ENCODE measurements at regions not wholly inside any gene's neighbourhood (a gene's known extent, or its start where the extent isn't known, plus 50 kb on each side); places are given as distances from the start of the nearest gene placed in this dataset.

GRCh38 chr16:52271088-52271750, 275.7 kb downstream of the TOX3 start:
- no peak for DNase-seq (ENCODE audit: low read depth)
- H3K4me3 ChIP-seq (ENCODE audit: control insufficient read depth, low read depth, low read length), result no peak overlapping the region
- no peak for TF ChIP-seq CTCF (conservative IDR thresholded peaks at IDR 0.05; ENCODE audit: control insufficient read depth, insufficient read depth, low read depth, low read length)

GRCh38 chr16:52265446-52265861, 281.5 kb downstream of the TOX3 start:
- no peak overlapping the region for H3K4me3 ChIP-seq (ENCODE audit: control insufficient read depth, low read depth, low read length)
- DNase-seq (ENCODE audit: low read depth), result no peak
- no peak for TF ChIP-seq CTCF (conservative IDR thresholded peaks at IDR 0.05; ENCODE audit: control insufficient read depth, insufficient read depth, low read depth, low read length)

GRCh38 chr16:52257534-52257933, 289.4 kb downstream of the TOX3 start:
- TF ChIP-seq CTCF (conservative IDR thresholded peaks at IDR 0.05; ENCODE audit: control insufficient read depth, insufficient read depth, low read depth, low read length), result no peak
- no peak for DNase-seq (ENCODE audit: low read depth)
- no peak overlapping the region for H3K4me3 ChIP-seq (ENCODE audit: control insufficient read depth, low read depth, low read length)

- no peak for DNase-seq (ENCODE audit: low read depth)
- H3K4me3 ChIP-seq (ENCODE audit: control insufficient read depth, low read depth, low read length), result no peak overlapping the region
- TF ChIP-seq CTCF (conservative IDR thresholded peaks at IDR 0.05; ENCODE audit: control insufficient read depth, insufficient read depth, low read depth, low read length), result no peak
Observed at GRCh38 chr16:52256310-52257078, 290.4 kb downstream of the TOX3 start.

GRCh38 chr16:52254746-52255145, 292.2 kb downstream of the TOX3 start:
- TF ChIP-seq CTCF (conservative IDR thresholded peaks at IDR 0.05; ENCODE audit: control insufficient read depth, insufficient read depth, low read depth, low read length), result no peak
- no peak for DNase-seq (ENCODE audit: low read depth)
- no peak overlapping the region for H3K4me3 ChIP-seq (ENCODE audit: control insufficient read depth, low read depth, low read length)

GRCh38 chr16:52252680-52253079, 294.3 kb downstream of the TOX3 start:
- no peak for DNase-seq (ENCODE audit: low read depth)
- TF ChIP-seq CTCF (conservative IDR thresholded peaks at IDR 0.05; ENCODE audit: control insufficient read depth, insufficient read depth, low read depth, low read length), result no peak

More at GRCh38 chr16:52252680-52253079, 294.3 kb downstream of the TOX3 start:
- H3K4me3 ChIP-seq (ENCODE audit: control insufficient read depth, low read depth, low read length), result no peak overlapping the region
